GM23338 (cell line): ENCODE measurements at regions not wholly inside any gene's neighbourhood (a gene's known extent, or its start where the extent isn't known, plus 50 kb on each side); places are given as distances from the start of the nearest gene placed in this dataset.

Experiments used
- EZH2phosphoT487 ChIP-seq: fragments of 200-600 bp; sonication (generic); IDR thresholded peaks from one replicate; pipeline ENCODE4 v1.8.1; 2018; ENCODE audit warnings: antibody characterized with exemption; ENCODE audit not compliant: unreplicated experiment
- POLR2AphosphoS5 ChIP-seq: IDR thresholded peaks from 2 replicates; pipeline ENCODE4 v1.6.1; 2016; ENCODE audit warnings: antibody characterized with exemption, low read depth
- STAT1 ChIP-seq: IDR thresholded peaks from one replicate; pipeline ENCODE4 v1.6.1; 2016; ENCODE audit warnings: antibody characterized with exemption; ENCODE audit not compliant: unreplicated experiment
- TF ChIP-seq, protein P1 (sequence below), 2 experiments: fragments of 200-600 bp in 1 of 2; sonication (generic) in 1 of 2; conservative IDR thresholded peaks; 2 replicates each; pipeline versions ENCODE4 v1.5.1 to v1.6.1; 2016 to 2017; ENCODE audit warnings: antibody characterized with exemption in 2 of 2, low read depth in 2 of 2, mild to moderate bottlenecking in 2 of 2, moderate library complexity in 1 of 2

DNA sequence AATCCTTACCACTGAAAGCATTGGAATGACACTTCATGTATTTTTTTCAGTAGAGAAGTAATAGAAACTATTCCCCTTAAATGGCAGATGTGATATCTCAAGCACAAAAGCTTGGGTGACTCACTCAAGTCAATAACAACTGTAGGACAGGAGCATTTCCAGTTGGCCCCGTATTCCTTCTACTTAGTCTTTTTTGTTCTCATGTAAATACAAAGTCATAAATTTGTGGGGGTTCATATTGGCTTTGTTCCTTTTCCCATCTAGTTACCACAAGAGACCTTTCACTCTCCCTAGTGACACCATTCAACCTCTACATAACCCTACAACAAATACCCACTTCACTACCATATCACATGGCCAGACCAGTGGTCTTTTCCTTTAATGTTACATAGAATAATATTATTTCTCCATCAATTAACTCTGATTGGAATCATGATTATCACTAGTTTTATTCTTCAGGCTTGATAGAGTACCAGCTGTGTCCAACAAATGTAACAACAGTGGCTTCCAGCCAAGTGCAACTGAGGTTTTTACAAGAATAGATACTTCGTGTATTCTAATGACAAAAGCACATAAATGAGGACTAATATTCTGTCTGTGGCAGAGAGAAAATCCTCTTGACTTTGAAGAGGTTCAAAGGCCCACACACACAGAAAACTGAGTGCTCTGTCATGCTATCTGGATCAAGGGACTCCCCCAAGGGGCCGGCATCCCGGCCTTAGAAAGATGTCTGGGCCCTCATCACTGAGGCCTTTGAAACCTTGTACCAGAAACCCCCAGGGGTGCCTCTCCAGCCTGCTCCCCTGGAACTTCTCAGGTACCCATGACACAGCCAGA is 94.0 kb upstream of the THBS1 start:
- TF ChIP-seq, protein P1, sequence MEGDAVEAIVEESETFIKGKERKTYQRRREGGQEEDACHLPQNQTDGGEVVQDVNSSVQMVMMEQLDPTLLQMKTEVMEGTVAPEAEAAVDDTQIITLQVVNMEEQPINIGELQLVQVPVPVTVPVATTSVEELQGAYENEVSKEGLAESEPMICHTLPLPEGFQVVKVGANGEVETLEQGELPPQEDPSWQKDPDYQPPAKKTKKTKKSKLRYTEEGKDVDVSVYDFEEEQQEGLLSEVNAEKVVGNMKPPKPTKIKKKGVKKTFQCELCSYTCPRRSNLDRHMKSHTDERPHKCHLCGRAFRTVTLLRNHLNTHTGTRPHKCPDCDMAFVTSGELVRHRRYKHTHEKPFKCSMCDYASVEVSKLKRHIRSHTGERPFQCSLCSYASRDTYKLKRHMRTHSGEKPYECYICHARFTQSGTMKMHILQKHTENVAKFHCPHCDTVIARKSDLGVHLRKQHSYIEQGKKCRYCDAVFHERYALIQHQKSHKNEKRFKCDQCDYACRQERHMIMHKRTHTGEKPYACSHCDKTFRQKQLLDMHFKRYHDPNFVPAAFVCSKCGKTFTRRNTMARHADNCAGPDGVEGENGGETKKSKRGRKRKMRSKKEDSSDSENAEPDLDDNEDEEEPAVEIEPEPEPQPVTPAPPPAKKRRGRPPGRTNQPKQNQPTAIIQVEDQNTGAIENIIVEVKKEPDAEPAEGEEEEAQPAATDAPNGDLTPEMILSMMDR (conservative IDR thresholded peaks at IDR 0.05; ENCODE audit: low read depth in 2 of 2), result no peak
- no peak for TF ChIP-seq POLR2AphosphoS5
- no peak for TF ChIP-seq STAT1
- no peak for TF ChIP-seq EZH2phosphoT487
